NCI-H82 (cell line): ENCODE measurements at regions not wholly inside any gene's neighbourhood (a gene's known extent, or its start where the extent isn't known, plus 50 kb on each side); places are given as distances from the start of the nearest gene placed in this dataset.
"Not testable (repeated sequence)": the region's sequence is repeated elsewhere in the genome, so short reads cannot be mapped to it uniquely, and the experiment has no call there.

Experiments used
- DNase-seq: peaks from one replicate; lab custom pipeline; 2025; lab: John Stamatoyannopoulos, UW

GRCh38 chr1:212495766-212496494 lies 63.2 kb downstream of the NENF start:
- DNase-seq, result no peak

GRCh38 chr1:212496682-212497081 lies 64.0 kb downstream of the NENF start:
- DNase-seq, result no peak

GRCh38 chr1:212497553-212497952 lies 64.8 kb downstream of the NENF start:
- DNase-seq, result no peak

GRCh38 chr1:212498283-212499040 lies 65.7 kb downstream of the NENF start:
- DNase-seq, result peak; percentile 55

DNA sequence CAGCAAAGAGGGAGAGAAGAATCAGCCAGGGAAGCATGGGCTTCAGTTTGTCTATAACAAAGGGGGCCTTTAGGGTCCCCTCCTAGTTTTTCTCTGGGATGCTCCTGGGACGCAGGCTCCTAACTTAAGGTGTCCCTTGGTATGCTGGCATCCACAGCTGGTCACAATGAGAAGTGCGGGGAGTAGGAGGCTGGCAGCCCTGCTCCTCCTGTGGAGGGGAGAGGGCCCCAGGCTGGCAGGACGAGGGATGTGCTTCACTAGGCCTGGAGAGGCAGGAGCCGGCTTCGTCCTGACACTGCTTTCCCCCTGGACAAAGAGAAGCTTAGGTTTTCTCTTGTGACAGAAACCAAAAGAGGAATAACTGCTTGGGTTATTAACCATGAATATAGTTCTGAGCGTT lies 67.6 kb downstream of the NENF start:
- no peak for DNase-seq

GRCh38 chr1:212500983-212501382 lies 68.3 kb downstream of the NENF start:
- DNase-seq, result no peak

DNA sequence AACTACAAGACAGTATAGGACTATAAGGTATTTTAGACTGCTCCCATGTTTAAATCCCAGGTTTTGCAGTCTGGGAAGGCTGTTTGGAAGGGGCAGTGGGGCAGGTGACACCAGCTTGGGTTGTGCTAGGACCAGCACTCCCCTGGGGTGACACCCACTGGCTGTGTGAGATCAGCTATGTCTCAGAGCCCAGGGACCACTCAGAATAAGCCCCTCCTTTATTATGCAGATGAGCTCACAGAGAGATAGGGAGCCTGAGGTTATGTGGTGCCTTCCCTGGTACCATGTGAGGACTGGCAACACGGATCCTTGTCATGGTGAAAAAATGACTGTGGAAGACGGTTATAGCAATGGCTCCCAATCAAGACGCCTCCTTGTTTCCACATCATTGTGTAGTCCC lies 71.0 kb downstream of the NENF start:
- peak; percentile 38 for DNase-seq

- no peak for DNase-seq
These were observed 71.6 kb downstream of the NENF start for GRCh38 chr1:212504171-212504803.

- no peak for DNase-seq
These were observed 73.9 kb downstream of the NENF start for GRCh38 chr1:212506666-212507065.

DNA sequence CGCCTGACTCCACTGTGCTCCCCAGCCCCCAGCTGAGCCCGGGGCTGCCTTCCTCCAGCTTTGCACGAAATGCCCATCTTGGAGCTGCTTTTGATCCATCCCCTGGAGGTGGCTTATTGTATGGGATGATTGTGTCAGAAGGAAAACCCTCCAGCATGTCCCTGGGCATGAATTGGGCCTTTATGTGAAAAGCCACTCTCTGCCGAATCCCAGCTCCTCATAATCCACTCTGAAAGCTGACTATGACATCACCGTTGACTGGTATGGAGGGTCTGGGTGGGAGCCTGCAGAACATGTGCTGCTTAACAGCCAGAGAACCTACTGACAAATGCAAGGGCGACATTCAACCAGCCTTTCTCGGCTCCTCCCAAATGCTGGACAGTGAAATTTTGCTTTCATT lies 74.6 kb downstream of the NENF start:
- DNase-seq, result peak; percentile 41

DNA sequence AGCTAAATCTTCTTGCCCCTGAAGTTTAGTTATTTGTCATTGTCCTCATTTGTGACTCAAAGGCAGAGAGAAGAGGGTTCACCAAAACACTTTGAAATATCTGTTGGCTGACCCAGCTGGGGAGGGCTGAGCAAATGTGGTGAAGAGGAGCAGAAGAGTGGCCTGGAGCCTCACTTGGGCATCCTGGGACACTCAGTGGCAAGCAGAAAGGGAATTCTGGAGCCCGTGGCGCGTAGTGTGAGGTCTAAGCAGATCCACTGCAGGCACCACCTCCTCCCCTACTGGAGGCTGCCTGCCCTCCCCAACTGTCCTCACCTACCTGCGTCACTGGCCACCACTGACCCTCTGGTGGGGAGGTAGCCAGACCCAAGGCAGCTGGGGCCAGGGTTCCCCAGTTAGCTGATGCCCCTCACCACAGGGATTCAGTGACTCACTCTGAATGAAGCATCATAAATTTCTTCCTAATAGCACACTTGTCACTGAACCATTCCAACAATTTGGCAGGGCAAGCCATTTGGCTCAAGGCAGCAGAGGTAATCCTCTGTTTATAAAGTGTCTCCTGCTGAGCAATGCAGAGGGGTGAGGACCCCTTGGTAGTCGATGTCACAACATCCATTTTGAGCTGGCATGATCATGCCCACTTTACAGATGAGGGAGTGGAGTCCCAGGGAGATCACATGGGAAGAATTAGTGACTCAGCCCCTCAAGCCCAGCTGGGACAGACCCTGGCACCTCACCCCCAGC lies 80.3 kb downstream of the NENF start:
- peak; percentile 69 for DNase-seq

GRCh38 chr1:212513586-212513985 lies 80.9 kb downstream of the NENF start:
- DNase-seq, result peak; percentile 30

DNA sequence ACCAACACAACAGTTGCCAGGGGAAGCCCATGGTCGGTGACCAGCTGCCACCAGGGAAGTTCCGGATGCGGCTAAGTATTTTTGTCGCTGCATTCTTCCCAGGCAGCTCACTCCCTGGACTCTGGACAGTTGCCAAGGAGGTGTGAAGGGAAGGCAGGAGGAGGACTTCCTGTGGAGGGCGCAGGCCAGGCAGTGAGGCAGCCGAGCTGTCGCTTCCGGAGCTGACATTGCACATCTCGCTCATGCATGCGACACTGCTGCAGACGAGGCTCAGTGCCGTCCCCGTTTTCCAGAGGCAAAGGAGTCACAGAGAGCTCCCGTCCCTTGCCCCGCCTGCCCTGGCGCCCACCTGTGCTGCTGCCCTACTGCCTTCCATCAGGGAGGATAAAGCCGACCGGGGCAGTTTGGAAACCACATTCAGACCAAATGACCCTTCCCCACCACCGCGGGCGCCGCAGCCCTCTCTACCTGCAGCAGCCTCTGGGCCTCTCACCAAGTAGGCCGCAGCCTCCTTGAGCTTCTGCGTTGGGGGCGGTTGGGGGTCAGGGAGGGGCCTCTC lies 81.4 kb downstream of the NENF start:
- peak; percentile 49 for DNase-seq

GRCh38 chr1:212514782-212515181 lies 82.1 kb downstream of the NENF start:
- peak; percentile 33 for DNase-seq

- peak; percentile 98 for DNase-seq
These were observed 82.6 kb downstream of the NENF start for GRCh38 chr1:212515329-212515760.

DNA sequence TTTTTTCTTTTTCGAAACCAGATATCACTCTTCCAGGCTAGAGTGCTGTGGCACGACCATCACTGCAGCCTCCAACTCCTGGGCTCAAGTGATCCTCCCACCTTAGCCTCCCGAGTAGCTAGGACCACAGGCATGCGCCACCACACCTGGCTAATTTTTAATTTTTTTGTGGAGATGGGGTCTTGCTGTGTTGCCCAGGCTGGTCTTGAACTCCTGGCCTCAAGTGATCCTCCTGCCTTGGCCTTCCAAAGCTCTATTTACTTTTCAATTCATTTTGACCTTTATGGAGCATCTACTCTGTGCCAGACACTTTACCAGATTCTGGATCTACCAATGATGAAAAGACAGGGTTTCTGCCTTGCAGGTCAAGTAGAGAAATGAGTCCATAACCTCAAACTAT lies 83.3 kb downstream of the NENF start:
- not testable (repeated sequence) for DNase-seq

DNA sequence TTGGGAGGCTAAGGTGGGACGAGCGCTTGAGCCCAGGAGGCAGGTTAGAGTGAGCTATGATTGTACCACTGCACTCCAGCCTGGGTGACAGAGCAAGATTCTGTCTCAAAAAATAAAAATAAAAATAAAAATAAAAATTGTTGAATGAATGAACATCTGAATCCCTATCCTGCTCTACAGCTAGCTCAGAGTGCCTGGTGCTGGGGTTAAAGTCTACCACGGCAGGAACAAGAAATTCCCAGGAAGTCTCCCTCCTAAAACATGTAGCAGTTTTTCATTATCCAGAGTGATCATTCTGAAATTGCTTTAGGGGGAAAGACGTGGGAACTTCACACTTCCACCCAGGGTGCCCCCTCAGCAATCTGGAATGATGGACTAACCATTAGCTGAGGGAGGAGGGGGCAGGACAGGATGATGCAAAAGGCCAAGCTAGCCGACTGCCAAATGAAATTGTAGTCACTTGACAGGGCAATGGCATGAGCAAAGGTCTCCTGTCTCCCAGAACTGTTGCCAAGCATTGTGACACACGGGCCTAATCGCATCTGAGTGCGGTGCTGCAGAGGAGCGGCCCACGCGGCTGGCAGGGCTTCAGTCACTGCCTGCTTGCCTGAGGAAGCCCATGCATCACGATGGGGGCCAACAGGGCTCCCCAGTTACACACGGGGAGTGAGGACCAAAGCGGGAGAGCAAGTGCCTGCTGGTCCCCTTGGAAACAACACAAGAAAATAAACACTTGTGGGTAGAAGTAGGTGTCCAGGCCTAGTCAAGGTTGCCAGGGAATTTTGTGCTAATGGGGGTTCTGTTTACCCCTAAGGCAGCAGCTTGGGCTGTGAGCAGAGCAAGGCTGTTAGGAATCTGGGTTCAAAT lies 85.7 kb downstream of the NENF start:
- peak; percentile 35 for DNase-seq

DNA sequence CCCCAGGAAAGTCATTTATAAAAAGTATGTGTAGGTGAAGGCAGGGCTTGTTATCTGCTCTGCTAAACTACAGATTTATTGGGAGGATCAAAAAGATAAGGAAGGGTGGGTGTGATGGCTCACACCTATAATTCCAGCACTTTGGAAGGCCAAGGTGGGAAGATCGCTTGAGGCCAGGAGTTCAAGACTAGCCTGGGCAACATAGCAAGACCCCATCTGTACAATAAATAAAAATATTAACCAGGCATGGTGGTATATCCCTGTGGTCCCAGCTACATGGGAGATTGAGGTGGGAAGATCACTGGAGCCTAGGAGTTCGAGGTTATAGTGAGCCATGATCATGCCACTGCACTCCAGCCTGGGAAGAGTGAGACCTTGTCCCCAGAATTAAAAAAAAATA lies 86.4 kb downstream of the NENF start:
- DNase-seq, result no peak

- DNase-seq, result peak; percentile 61
These were observed 87.6 kb downstream of the NENF start for GRCh38 chr1:212520299-212520698.

DNA sequence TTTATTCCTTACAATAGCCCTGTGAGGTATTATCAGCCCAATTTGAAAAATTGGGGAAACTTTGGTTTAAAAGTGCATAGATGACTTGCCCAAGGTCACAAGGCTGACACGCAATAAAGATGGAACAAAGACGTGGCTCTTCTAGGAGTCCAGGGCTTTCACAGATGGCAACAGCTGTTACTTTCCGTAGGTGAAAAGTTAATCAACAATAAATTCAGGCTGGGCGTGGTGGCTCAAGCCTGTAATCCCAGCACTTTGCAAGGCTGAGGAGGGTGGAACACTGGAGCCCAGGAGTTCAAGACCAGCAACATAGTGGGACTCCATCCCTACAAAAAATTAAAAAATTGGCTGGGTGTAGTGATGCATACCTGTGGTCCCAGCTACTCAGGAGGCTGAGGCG lies 87.8 kb upstream of the ATF3 start:
- peak; percentile 96 for DNase-seq
